Ectodermal cell (in vitro differentiated cells): ENCODE measurements at regions not wholly inside any gene's neighbourhood (a gene's known extent, or its start where the extent isn't known, plus 50 kb on each side); places are given as distances from the start of the nearest gene placed in this dataset.

Source experiments
- H3K27ac ChIP-seq: 2 replicates; pipeline ENCODE4 v1.7.0; 2013; ENCODE audit warnings: mild to moderate bottlenecking, low read depth, low read length; ENCODE audit not compliant: insufficient read depth, poor library complexity, severe bottlenecking
- H3K27me3 ChIP-seq: 2 replicates; pipeline ENCODE4 v1.7.0; 2013; ENCODE audit warnings: mild to moderate bottlenecking, low read length; ENCODE audit not compliant: insufficient read depth, control insufficient read depth, poor library complexity, severe bottlenecking
- H3K36me3 ChIP-seq: one replicate; pipeline ENCODE4 v1.7.0; 2013; ENCODE audit warnings: low read length; ENCODE audit not compliant: control insufficient read depth, insufficient read depth
- H3K4me1 ChIP-seq: one replicate; pipeline ENCODE4 v1.7.0; 2013; ENCODE audit warnings: low read length; ENCODE audit not compliant: control insufficient read depth, insufficient read depth
- H3K4me3 ChIP-seq: 2 replicates; pipeline ENCODE4 v1.7.0; 2013; ENCODE audit warnings: low read depth, low read length, control low read depth; ENCODE audit not compliant: insufficient read depth
- H3K9me3 ChIP-seq: 2 replicates; pipeline ENCODE4 v1.7.0; 2013; ENCODE audit warnings: mild to moderate bottlenecking, low read length, moderate library complexity; ENCODE audit not compliant: control insufficient read depth
- WGBS, 2 experiments: methylation state at CpG; one replicate each; pipeline ENCODE4 v1.1.7; 2013; ENCODE audit warnings: missing lambda C conversion rate in 2 of 2; 5-methylcytosine and 5-hydroxymethylcytosine counted together

GRCh38 chr4:12897954-12898353, 586.2 kb downstream of the RAB28 start:
- no peaks in the 10 kb centered on the region for H3K27me3 ChIP-seq
- WGBS, 2 experiments = 91 to 100% methylated on average over 4 of the region's 4 CpGs
- H3K4me1 ChIP-seq = no peaks in the 10 kb centered on the region
- no peaks in the 10 kb centered on the region for H3K9me3 ChIP-seq
- H3K36me3 ChIP-seq = no peaks in the 10 kb centered on the region
- H3K27ac ChIP-seq = no peak overlapping the region
- H3K4me3 ChIP-seq = no peak overlapping the region

- no peaks in the 10 kb centered on the region for H3K27me3 ChIP-seq
- WGBS, 2 experiments = 83 to 100% methylated on average over 1 of the region's 1 CpG
- no peaks in the 10 kb centered on the region for H3K36me3 ChIP-seq
- H3K4me3 ChIP-seq = no peak overlapping the region
- H3K27ac ChIP-seq = no peak overlapping the region
- H3K4me1 ChIP-seq = no peaks in the 10 kb centered on the region
- no peaks in the 10 kb centered on the region for H3K9me3 ChIP-seq
Measured at GRCh38 chr4:12894062-12894461, 590.1 kb downstream of the RAB28 start.

- 74 to 78% methylated on average over 3 of the region's 3 CpGs for WGBS, 2 experiments
Measured at GRCh38 chr4:12889054-12889453, 595.1 kb downstream of the RAB28 start.

GRCh38 chr4:12884846-12885796, 599.0 kb downstream of the RAB28 start:
- Histone ChIP-seq H3K4me1 (no peaks in the 10 kb centered on the region), H3K9me3 (no peaks in the 10 kb centered on the region), H3K36me3 (no peaks in the 10 kb centered on the region), H3K4me3 (no peak overlapping the region), H3K27me3 (no peaks in the 10 kb centered on the region), H3K27ac (no peak overlapping the region)
- WGBS, 2 experiments = 82 to 88% methylated on average over 18 to 20 of the region's 20 CpGs

More at GRCh38 chr4:12889054-12889453, 595.1 kb downstream of the RAB28 start:
- Histone ChIP-seq H3K4me1 (no peaks in the 10 kb centered on the region), H3K4me3 (no peak overlapping the region), H3K27me3 (no peaks in the 10 kb centered on the region), H3K36me3 (no peaks in the 10 kb centered on the region), H3K27ac (no peak overlapping the region), H3K9me3 (no peaks in the 10 kb centered on the region)

- no peaks in the 10 kb centered on the region for H3K27me3 ChIP-seq
- WGBS, 2 experiments = 92 to 97% methylated on average over 1 of the region's 3 CpGs
- no peak overlapping the region for H3K27ac ChIP-seq
- no peaks in the 10 kb centered on the region for H3K4me1 ChIP-seq
- no peak overlapping the region for H3K4me3 ChIP-seq
- H3K9me3 ChIP-seq = no peaks in the 10 kb centered on the region
- no peaks in the 10 kb centered on the region for H3K36me3 ChIP-seq
Measured at GRCh38 chr4:12881945-12882584, 602.1 kb downstream of the RAB28 start.

- 86 to 88% methylated on average over 1 to 2 of the region's 2 CpGs for WGBS, 2 experiments
- no peaks in the 10 kb centered on the region for H3K4me1 ChIP-seq
- H3K27ac ChIP-seq = no peak overlapping the region
- no peaks in the 10 kb centered on the region for H3K9me3 ChIP-seq
- H3K36me3 ChIP-seq = no peaks in the 10 kb centered on the region
- H3K27me3 ChIP-seq = no peaks in the 10 kb centered on the region
- no peak overlapping the region for H3K4me3 ChIP-seq
Measured at GRCh38 chr4:12880844-12881243, 603.3 kb downstream of the RAB28 start.

- no peak overlapping the region for H3K27ac ChIP-seq
- 95 to 97% methylated on average over 4 to 5 of the region's 5 CpGs for WGBS, 2 experiments
Measured at GRCh38 chr4:12879496-12879895, 604.6 kb downstream of the RAB28 start.

GRCh38 chr4:12875640-12876243, 608.4 kb downstream of the RAB28 start:
- H3K9me3 ChIP-seq = no peaks in the 10 kb centered on the region
- 94 to 97% methylated on average over 2 of the region's 2 CpGs for WGBS, 2 experiments
- no peaks in the 10 kb centered on the region for H3K36me3 ChIP-seq
- H3K27ac ChIP-seq = no peak overlapping the region
- no peaks in the 10 kb centered on the region for H3K4me1 ChIP-seq
- no peaks in the 10 kb centered on the region for H3K27me3 ChIP-seq
- H3K4me3 ChIP-seq = no peak overlapping the region

More at GRCh38 chr4:12879496-12879895, 604.6 kb downstream of the RAB28 start:
- Histone ChIP-seq H3K27me3 (no peaks in the 10 kb centered on the region), H3K36me3 (no peaks in the 10 kb centered on the region), H3K4me3 (no peak overlapping the region), H3K4me1 (no peaks in the 10 kb centered on the region), H3K9me3 (no peaks in the 10 kb centered on the region)

GRCh38 chr4:12873351-12873750, 610.8 kb downstream of the RAB28 start:
- no peaks in the 10 kb centered on the region for H3K9me3 ChIP-seq
- no peaks in the 10 kb centered on the region for H3K27me3 ChIP-seq
- H3K36me3 ChIP-seq = no peaks in the 10 kb centered on the region
- H3K4me3 ChIP-seq = no peak overlapping the region
- no peaks in the 10 kb centered on the region for H3K4me1 ChIP-seq
- H3K27ac ChIP-seq = no peak overlapping the region
- WGBS, 2 experiments = 96 to 100% methylated on average over 2 of the region's 2 CpGs

GRCh38 chr4:12861422-12861821, 622.7 kb downstream of the RAB28 start:
- Histone ChIP-seq H3K27me3 (no peaks in the 10 kb centered on the region), H3K27ac (no peak overlapping the region), H3K36me3 (no peaks in the 10 kb centered on the region), H3K4me1 (no peaks in the 10 kb centered on the region), H3K9me3 (no peaks in the 10 kb centered on the region), H3K4me3 (no peak overlapping the region)
- 96 to 97% methylated on average over 1 of the region's 1 CpG for WGBS, 2 experiments
